GM12873 (cell line): ENCODE measurements at regions not wholly inside any gene's neighbourhood (a gene's known extent, or its start where the extent isn't known, plus 50 kb on each side); places are given as distances from the start of the nearest gene placed in this dataset.

ENCODE experiments used
- TF ChIP-seq, protein P1 (sequence below): IDR thresholded peaks from 2 replicates; pipeline ENCODE4 v1.5.1; 2012; ENCODE audit warnings: low read depth, mild to moderate bottlenecking, moderate library complexity, low read length, control low read depth; ENCODE audit not compliant: insufficient read depth; ENCODE audit errors: missing control alignments

GRCh38 chr11:37657645-37658044, 1059.6 kb upstream of the RAG2 start:
- TF ChIP-seq, protein P1, sequence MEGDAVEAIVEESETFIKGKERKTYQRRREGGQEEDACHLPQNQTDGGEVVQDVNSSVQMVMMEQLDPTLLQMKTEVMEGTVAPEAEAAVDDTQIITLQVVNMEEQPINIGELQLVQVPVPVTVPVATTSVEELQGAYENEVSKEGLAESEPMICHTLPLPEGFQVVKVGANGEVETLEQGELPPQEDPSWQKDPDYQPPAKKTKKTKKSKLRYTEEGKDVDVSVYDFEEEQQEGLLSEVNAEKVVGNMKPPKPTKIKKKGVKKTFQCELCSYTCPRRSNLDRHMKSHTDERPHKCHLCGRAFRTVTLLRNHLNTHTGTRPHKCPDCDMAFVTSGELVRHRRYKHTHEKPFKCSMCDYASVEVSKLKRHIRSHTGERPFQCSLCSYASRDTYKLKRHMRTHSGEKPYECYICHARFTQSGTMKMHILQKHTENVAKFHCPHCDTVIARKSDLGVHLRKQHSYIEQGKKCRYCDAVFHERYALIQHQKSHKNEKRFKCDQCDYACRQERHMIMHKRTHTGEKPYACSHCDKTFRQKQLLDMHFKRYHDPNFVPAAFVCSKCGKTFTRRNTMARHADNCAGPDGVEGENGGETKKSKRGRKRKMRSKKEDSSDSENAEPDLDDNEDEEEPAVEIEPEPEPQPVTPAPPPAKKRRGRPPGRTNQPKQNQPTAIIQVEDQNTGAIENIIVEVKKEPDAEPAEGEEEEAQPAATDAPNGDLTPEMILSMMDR: peak; percentile 4

- TF ChIP-seq, protein P1: no peak
Observed at GRCh38 chr11:37647767-37648166, 1049.7 kb upstream of the RAG2 start.

GRCh38 chr11:37643968-37644367, 1045.9 kb upstream of the RAG2 start:
- TF ChIP-seq, protein P1: no peak

GRCh38 chr11:37642296-37642695, 1044.3 kb upstream of the RAG2 start:
- TF ChIP-seq, protein P1: no peak

- TF ChIP-seq, protein P1: no peak
Observed at GRCh38 chr11:37632748-37633147, 1034.7 kb upstream of the RAG2 start.

DNA sequence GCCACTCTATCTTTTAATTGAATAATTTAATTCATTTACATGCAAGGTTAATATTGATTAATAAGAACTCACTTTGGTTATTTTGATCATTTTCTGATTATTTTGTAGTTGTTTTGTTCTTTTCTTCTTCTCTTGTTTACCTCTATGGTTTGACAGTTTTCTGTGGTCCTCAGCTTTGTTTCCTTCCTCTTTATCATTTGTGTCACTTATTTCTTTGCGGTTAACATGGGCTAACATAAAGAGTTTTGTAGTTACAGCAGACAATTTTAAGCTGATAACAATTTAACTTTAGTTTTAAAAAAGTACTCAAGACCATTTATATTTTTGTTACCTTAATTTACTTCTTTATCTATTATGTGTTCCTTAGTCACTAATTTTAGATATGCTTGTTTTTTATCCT, 1032.8 kb upstream of the RAG2 start:
- TF ChIP-seq, protein P1: no peak

GRCh38 chr11:37623778-37624177, 1025.7 kb upstream of the RAG2 start:
- TF ChIP-seq, protein P1: no peak

DNA sequence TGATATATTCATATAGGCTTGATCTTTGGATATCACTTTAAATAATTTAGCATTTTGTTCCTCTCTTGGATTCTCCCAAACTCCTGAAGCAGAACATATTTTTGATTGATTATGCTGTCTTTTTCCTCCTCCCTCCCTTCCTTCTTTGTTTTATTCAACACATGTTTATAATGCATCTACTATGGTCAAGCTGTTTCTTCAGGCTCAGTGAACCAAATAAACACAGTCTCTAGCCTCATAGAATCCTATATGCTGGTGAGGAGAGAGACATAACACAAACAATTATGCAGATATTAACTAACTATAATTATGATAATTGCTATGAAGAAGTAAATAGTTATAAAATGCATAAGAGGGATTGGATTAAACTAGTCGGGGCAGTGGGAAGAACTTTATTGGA, 1023.6 kb upstream of the RAG2 start:
- TF ChIP-seq, protein P1: no peak
